CD4-positive, alpha-beta T cell (primary cell): ENCODE measurements at regions not wholly inside any gene's neighbourhood (a gene's known extent, or its start where the extent isn't known, plus 50 kb on each side); places are given as distances from the start of the nearest gene placed in this dataset.

Source experiments
- ATAC-seq: fragments of 200-7000 bp; cut with Tn5 transposase; one replicate; pipeline ENCODE4 v1.10.0; 2022; ENCODE audit warnings: mild to moderate bottlenecking; ENCODE audit not compliant: poor library complexity
- CTCF ChIA-PET: fragments of 350-600 bp; sonication (Branson Sonifier 250); formaldehyde crosslinking; loops from one replicate; lab custom pipeline; 2021; ENCODE audit warnings: antibody characterized with exemption, inconsistent platforms; lab: Charles Lee
- POLR2A ChIA-PET: fragments of 350-600 bp; sonication (Branson Sonifier 250); formaldehyde crosslinking; loops from one replicate; lab custom pipeline; 2021; ENCODE audit warnings: antibody characterized with exemption, inconsistent platforms; lab: Charles Lee
- DNase-seq, 14 experiments: peaks; one replicate each; pipeline ENCODE4 v3.0.0-alpha.2; 2013 to 2020; ENCODE audit warnings: mixed read lengths in 2 of 14
- H3K27ac ChIP-seq, 2 donors: one replicate each; pipeline versions ENCODE4 v1.5.1 to v1.7.0; 2013; ENCODE audit warnings: low read length in 2 of 2, low read depth in 1 of 2, mild to moderate bottlenecking in 1 of 2
- H3K27me3 ChIP-seq, 2 experiments: 1 replicate in 1 of 2; 2 replicates in 1 of 2; pipeline versions ENCODE4 v1.6.1 to v1.7.0; 2013; ENCODE audit warnings: low read length in 2 of 2, control low read depth in 1 of 2, mild to moderate bottlenecking in 1 of 2, moderate library complexity in 1 of 2; ENCODE audit not compliant: insufficient read depth in 2 of 2, control insufficient read depth in 1 of 2
- H3K36me3 ChIP-seq: one replicate; pipeline ENCODE4 v1.6.1; 2013; ENCODE audit warnings: low read length, control low read depth; ENCODE audit not compliant: insufficient read depth
- H3K4me1 ChIP-seq: one replicate; pipeline ENCODE4 v1.6.1; 2013; ENCODE audit warnings: low read length, control low read depth; ENCODE audit not compliant: insufficient read depth
- H3K4me3 ChIP-seq: one replicate; pipeline ENCODE4 v1.5.1; 2013; ENCODE audit warnings: mild to moderate bottlenecking, low read length, moderate library complexity
- H3K9me3 ChIP-seq, 2 experiments: 1 replicate in 1 of 2; 2 replicates in 1 of 2; pipeline versions ENCODE4 v1.6.1 to v1.7.0; 2013; ENCODE audit warnings: low read length in 2 of 2, mild to moderate bottlenecking in 2 of 2, control low read depth in 1 of 2, moderate library complexity in 1 of 2; ENCODE audit not compliant: control insufficient read depth in 1 of 2, insufficient read depth in 1 of 2
- H3K27ac Mint-ChIP-seq: one replicate; pipeline ENCODE4 v1.8.0; 2020; ENCODE audit warnings: mixed read lengths
- H3K27me3 Mint-ChIP-seq: one replicate; pipeline ENCODE4 v1.8.0; 2021; ENCODE audit warnings: mixed read lengths
- H3K36me3 Mint-ChIP-seq: one replicate; pipeline ENCODE4 v1.8.0; 2021; ENCODE audit warnings: low read depth, mixed read lengths
- H3K4me1 Mint-ChIP-seq: one replicate; pipeline ENCODE4 v1.8.0; 2021; ENCODE audit warnings: low read depth, mixed read lengths
- H3K4me3 Mint-ChIP-seq: one replicate; pipeline ENCODE4 v1.8.0; 2020; ENCODE audit warnings: mild to moderate bottlenecking, mixed read lengths
- H3K9me3 Mint-ChIP-seq: one replicate; pipeline ENCODE4 v1.8.0; 2020; ENCODE audit warnings: mixed read lengths
- intact Hi-C, 2 experiments: fragments of 100-400 bp; cut with DNase I in 1 of 2; cut with micrococcal nuclease in 1 of 2; formaldehyde crosslinking; loops; one replicate each; pipeline versions ENCODE4 v1.15.1 to v1.9.0; 2023 to 2025; cut with DNase I, micrococcal nuclease
- TF ChIP-seq, protein P1 (sequence below): fragments of 200-600 bp; IDR thresholded peaks from one replicate; pipeline ENCODE4 v1.8.0; 2022; ENCODE audit warnings: antibody characterized with exemption, mild to moderate bottlenecking

- Histone ChIP-seq H3K4me1 (peaks cover 43% of the 10 kb centered on the region), H3K9me3 (no peaks in the 10 kb centered on the region), H3K36me3 (no peaks in the 10 kb centered on the region), H3K4me3 (no peak overlapping the region), H3K27ac (no peak overlapping the region), H3K27me3 (no peaks in the 10 kb centered on the region)
- no peak overlapping the region for H3K27ac Mint-ChIP-seq
- no peaks in the 10 kb centered on the region for H3K9me3 Mint-ChIP-seq
- H3K4me3 Mint-ChIP-seq: peak overlapping the region; percentile 7
- TF ChIP-seq, protein P1, sequence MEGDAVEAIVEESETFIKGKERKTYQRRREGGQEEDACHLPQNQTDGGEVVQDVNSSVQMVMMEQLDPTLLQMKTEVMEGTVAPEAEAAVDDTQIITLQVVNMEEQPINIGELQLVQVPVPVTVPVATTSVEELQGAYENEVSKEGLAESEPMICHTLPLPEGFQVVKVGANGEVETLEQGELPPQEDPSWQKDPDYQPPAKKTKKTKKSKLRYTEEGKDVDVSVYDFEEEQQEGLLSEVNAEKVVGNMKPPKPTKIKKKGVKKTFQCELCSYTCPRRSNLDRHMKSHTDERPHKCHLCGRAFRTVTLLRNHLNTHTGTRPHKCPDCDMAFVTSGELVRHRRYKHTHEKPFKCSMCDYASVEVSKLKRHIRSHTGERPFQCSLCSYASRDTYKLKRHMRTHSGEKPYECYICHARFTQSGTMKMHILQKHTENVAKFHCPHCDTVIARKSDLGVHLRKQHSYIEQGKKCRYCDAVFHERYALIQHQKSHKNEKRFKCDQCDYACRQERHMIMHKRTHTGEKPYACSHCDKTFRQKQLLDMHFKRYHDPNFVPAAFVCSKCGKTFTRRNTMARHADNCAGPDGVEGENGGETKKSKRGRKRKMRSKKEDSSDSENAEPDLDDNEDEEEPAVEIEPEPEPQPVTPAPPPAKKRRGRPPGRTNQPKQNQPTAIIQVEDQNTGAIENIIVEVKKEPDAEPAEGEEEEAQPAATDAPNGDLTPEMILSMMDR: no peak
- H3K27me3 Mint-ChIP-seq: no peaks in the 10 kb centered on the region
- POLR2A ChIA-PET: interaction anchor here (2.5 kb wide), 1 partner anchor 10 kb away, joined by 9 read pairs; no protein-coding TSS in a partner anchor
- DNase-seq (no peak), ATAC-seq (no peak)
- CTCF ChIA-PET: no interaction called here
- H3K36me3 Mint-ChIP-seq: peaks cover 8% of the 10 kb centered on the region
- intact Hi-C loops: no loop called here
- H3K4me1 Mint-ChIP-seq: peaks cover 49% of the 10 kb centered on the region
Measured at GRCh38 chr15:70538278-70538677, 225.1 kb downstream of the UACA start.

DNA sequence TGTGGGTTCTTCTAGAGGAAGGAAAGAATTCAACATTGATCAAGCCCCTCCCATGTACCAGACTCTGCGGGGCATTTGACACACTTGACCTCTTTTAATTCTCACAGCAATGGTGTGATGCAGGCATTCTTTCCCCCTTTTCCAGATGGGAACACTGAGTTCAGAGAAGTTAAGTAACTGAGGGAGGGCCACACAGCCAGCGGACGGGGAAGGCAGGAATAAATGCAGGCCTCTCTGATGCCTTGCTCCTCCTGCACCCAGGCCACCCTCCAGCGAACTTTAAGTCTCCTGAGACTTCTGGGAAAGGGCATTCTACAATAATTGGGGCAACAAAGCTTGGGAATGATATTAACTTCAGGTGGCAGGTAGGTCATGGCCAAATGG is 227.4 kb downstream of the UACA start:
- H3K27me3 Mint-ChIP-seq: no peaks in the 10 kb centered on the region
- Histone ChIP-seq H3K27ac (peak overlapping the region; percentile 65), H3K27me3 (no peaks in the 10 kb centered on the region), H3K4me3 (peak overlapping the region; percentile 61), H3K4me1 (peaks cover 63% of the 10 kb centered on the region), H3K36me3 (peaks cover 2% of the 10 kb centered on the region), H3K9me3 (no peaks in the 10 kb centered on the region)
- POLR2A ChIA-PET: interaction anchor here (0.9 to 4.0 kb wide), 24 partner anchors 8 to 1084 kb away, joined by 3 to 83 read pairs (median 6); partner anchors contain the start of genes RPLP1 and TLE3
- H3K9me3 Mint-ChIP-seq: no peaks in the 10 kb centered on the region
- peak overlapping the region; percentile 98 for H3K27ac Mint-ChIP-seq
- H3K4me1 Mint-ChIP-seq: peaks cover 71% of the 10 kb centered on the region
- peaks cover 8% of the 10 kb centered on the region for H3K36me3 Mint-ChIP-seq
- DNase-seq (no peak), ATAC-seq (no peak)
- intact Hi-C loops: loop anchor here in 1 of 2 experiments (1.0 to 2.0 kb wide), 3 partner anchors 15 to 49 kb away; no protein-coding TSS in a partner anchor
- peak overlapping the region; percentile 93 for H3K4me3 Mint-ChIP-seq
- CTCF ChIA-PET: interaction anchor here (1.2 kb wide), 1 partner anchor 48 kb away, joined by 4 read pairs; no protein-coding TSS in a partner anchor
- TF ChIP-seq, protein P1: no peak

DNA sequence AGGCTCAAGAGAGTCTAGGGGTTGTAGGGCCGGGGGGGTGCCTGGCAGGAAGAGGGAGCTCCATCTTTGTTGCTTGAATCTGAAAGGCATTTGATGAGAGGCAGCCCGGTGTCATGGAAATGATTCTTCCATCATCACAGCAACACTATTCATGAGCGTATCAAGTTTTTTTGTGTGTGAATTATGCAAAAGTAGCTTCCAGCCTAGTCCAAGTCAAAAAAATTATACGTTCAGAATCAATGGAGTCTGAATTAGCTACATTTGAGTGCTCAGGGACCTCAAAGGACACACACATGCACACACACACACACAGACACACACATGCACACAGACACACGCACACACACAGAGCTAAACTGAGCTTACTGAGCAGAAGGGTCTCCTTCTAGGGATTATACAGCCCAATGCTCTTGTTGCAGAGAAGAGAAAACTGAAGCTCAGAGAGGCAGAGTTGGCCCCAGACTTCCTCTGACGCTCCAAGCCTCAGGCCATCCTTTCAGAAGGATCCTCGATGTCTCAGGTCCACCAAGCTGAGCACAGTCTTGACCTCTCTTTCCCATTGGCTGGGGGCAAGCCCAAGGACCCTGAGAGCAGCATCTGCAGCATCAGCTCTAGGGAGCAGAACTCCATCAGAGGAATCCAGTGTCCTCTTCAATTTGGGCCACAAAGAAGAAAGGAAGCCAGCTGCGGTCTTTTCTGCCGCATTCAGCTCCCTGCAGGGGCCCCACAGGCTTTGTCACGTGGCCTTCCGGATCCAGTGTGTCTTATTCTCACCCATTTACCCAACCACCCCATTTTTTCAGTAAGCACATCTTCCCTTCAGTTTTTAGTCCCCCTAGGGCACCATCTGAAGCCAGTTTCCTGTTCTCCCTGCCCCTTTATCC is 228.0 kb downstream of the UACA start:
- peak overlapping the region; percentile 61 for H3K4me3 ChIP-seq
- Mint-ChIP-seq H3K9me3 (no peaks in the 10 kb centered on the region), H3K4me1 (peaks cover 78% of the 10 kb centered on the region), H3K27me3 (no peaks in the 10 kb centered on the region), H3K36me3 (peaks cover 8% of the 10 kb centered on the region), H3K27ac (peak overlapping the region; percentile 98), H3K4me3 (peak overlapping the region; percentile 93)
- POLR2A ChIA-PET: interaction anchor here (0.8 to 4.0 kb wide), 30 partner anchors 7 to 1083 kb away, joined by 3 to 83 read pairs (median 5); partner anchors contain the start of genes RPLP1 and TLE3
- TF ChIP-seq, protein P1: no peak
- intact Hi-C loops: loop anchor here in 1 of 2 experiments (1.0 to 2.0 kb wide), 3 partner anchors 15 to 49 kb away; no protein-coding TSS in a partner anchor
- peak overlapping the region; percentile 65 for H3K27ac ChIP-seq
- peaks cover 69% of the 10 kb centered on the region for H3K4me1 ChIP-seq
- no peaks in the 10 kb centered on the region for H3K27me3 ChIP-seq
- CTCF ChIA-PET: interaction anchor here (0.6 to 1.2 kb wide), 2 partner anchors 40 to 47 kb away, joined by 3 to 4 read pairs; no protein-coding TSS in a partner anchor
- H3K9me3 ChIP-seq: no peaks in the 10 kb centered on the region
- DNase-seq: peak; percentile 35 to 84 (median 58)
- peaks cover 2% of the 10 kb centered on the region for H3K36me3 ChIP-seq
- ATAC-seq: peak; percentile 76
